T47D (cell line): ENCODE measurements at regions not wholly inside any gene's neighbourhood (a gene's known extent, or its start where the extent isn't known, plus 50 kb on each side); places are given as distances from the start of the nearest gene placed in this dataset.
"Not testable (repeated sequence)": the region's sequence is repeated elsewhere in the genome, so short reads cannot be mapped to it uniquely, and the experiment has no call there.

Source experiments
- DNase-seq, 2 experiments: peaks; one replicate each; pipeline versions ENCODE4 v3.0.0 to v3.0.0-alpha.2; 2011 to 2012; ENCODE audit warnings: low read depth in 1 of 2, low spot score in 1 of 2
- JUND ChIP-seq: IDR thresholded peaks from 2 replicates; pipeline ENCODE4 v1.6.1; 2012; ENCODE audit warnings: low read depth
- in situ Hi-C: cut with HindIII; loops from 2 replicates; pipeline ENCODE4 v1.10.0; 2016; ENCODE audit warnings: low sequenced_read_pairs, low pct_unique_long_range_greater_than_20kb

GRCh38 chr9:30504502-30504905 is 1879.9 kb upstream of the ACO1 start:
- DNase-seq = no peak
- in situ Hi-C loops = no loop called here
- TF ChIP-seq JUND = no peak

- DNase-seq = no peak
- in situ Hi-C loops = no loop called here
- no peak for TF ChIP-seq JUND
Observed at GRCh38 chr9:30505311-30505710, 1879.1 kb upstream of the ACO1 start.

GRCh38 chr9:30506749-30507148 is 1877.7 kb upstream of the ACO1 start:
- TF ChIP-seq JUND = no peak
- in situ Hi-C loops = no loop called here
- no peak for DNase-seq

GRCh38 chr9:30507166-30507565 is 1877.3 kb upstream of the ACO1 start:
- in situ Hi-C loops = no loop called here
- DNase-seq = no peak
- no peak for TF ChIP-seq JUND

GRCh38 chr9:30511666-30512065 is 1872.8 kb upstream of the ACO1 start:
- no peak for TF ChIP-seq JUND
- no peak for DNase-seq
- in situ Hi-C loops = no loop called here

GRCh38 chr9:30519166-30519565 is 1865.3 kb upstream of the ACO1 start:
- in situ Hi-C loops = no loop called here
- no peak for DNase-seq
- TF ChIP-seq JUND = no peak

- in situ Hi-C loops = no loop called here
- no peak for DNase-seq
- TF ChIP-seq JUND = no peak
Observed at GRCh38 chr9:30519756-30520155, 1864.7 kb upstream of the ACO1 start.

- no peak for DNase-seq
- in situ Hi-C loops = no loop called here
- TF ChIP-seq JUND = no peak
Observed at GRCh38 chr9:30522061-30522460, 1862.4 kb upstream of the ACO1 start.

- TF ChIP-seq JUND = no peak
Observed at GRCh38 chr9:30522486-30522885, 1862.0 kb upstream of the ACO1 start.

GRCh38 chr9:30524311-30524710 is 1860.1 kb upstream of the ACO1 start:
- DNase-seq = no peak
- in situ Hi-C loops = no loop called here
- TF ChIP-seq JUND = no peak

More at GRCh38 chr9:30522486-30522885, 1862.0 kb upstream of the ACO1 start:
- DNase-seq = no peak
- in situ Hi-C loops = no loop called here

- no peak for DNase-seq
- in situ Hi-C loops = no loop called here
- TF ChIP-seq JUND = no peak
Observed at GRCh38 chr9:30534455-30534854, 1850.0 kb upstream of the ACO1 start.

- no peak for DNase-seq
- TF ChIP-seq JUND = no peak
- in situ Hi-C loops = no loop called here
Observed at GRCh38 chr9:30534896-30535295, 1849.5 kb upstream of the ACO1 start.

- in situ Hi-C loops = no loop called here
- TF ChIP-seq JUND = no peak
- DNase-seq = no peak
Observed at GRCh38 chr9:30536494-30536893, 1847.9 kb upstream of the ACO1 start.

- DNase-seq, in situ Hi-C loops: not testable (repeated sequence)
Observed at GRCh38 chr9:30539696-30540095, 1844.7 kb upstream of the ACO1 start.
